ENCODE measurements at regions not wholly inside any gene's neighbourhood (a gene's known extent, or its start where the extent isn't known, plus 50 kb on each side); places are given as distances from the start of the nearest gene placed in this dataset.

GRCh38 chr2:39512941-39513340 lies 75.9 kb upstream of the MAP4K3 start:
- in situ Hi-C loops (cut with MboI; ENCODE audit: low sequenced_read_pairs), result loop anchor here (25.0 kb wide), 1 partner anchor 199 kb away; no protein-coding TSS in a partner anchor

DNA sequence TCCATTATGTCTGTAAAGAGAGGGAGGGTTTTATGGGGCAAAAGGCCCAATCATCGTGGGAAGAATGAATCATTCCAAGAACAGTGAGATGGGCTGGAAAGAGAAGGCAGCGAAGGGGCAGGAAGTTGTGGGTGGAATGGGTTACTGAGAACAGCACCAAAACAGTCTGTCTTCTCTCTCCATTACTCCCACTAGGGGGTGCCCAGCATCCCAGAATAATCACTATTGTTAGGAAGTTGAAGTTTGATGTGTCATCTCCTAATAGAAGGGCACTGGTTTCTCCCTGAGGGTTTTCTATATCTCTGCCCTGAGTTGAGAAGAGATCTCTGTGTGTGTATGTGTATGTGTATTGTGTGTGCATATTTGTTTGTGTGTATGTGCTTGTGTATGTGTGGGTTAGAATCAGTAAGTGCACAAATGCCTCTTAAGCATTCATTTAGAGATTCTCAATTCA lies 76.6 kb upstream of the MAP4K3 start:
- in situ Hi-C loops (cut with MboI; ENCODE audit: low sequenced_read_pairs), result loop anchor here (25.0 kb wide), 1 partner anchor 199 kb away; no protein-coding TSS in a partner anchor

GRCh38 chr2:39514825-39515224 lies 77.7 kb upstream of the MAP4K3 start:
- in situ Hi-C loops (cut with MboI; ENCODE audit: low sequenced_read_pairs), result loop anchor here (25.0 kb wide), 1 partner anchor 197 kb away; no protein-coding TSS in a partner anchor

DNA sequence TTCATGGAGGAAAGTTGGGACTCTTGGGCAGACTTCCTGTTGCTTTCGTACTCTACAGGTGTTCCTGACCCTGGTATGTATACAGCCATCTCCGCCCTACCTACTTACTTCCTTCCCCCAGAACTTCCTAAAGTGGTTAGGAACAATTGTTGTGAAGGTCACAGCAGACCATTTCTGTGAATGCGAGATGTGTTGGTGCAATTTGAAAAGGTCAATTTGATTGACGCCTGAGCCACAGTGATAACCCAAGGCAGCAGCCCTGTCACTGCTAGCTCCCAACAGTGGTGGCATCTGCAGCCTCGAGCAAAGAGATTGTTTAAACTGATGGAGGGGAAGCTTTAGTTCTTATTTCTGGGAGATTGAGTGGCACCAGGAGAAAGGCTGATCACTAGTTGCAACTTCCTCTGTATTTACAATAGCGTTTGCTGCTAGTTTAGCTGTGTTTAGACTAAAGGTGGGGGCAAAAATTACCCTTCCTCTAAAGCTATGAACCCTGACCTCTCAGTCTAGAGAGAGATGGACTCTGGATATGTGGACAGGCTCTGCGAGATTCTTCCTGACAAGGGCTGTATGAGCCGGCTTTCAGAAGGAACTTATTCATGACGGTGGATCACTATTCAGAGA lies 78.3 kb upstream of the MAP4K3 start:
- in situ Hi-C loops (cut with MboI; ENCODE audit: low sequenced_read_pairs), result loop anchor here (25.0 kb wide), 1 partner anchor 197 kb away; no protein-coding TSS in a partner anchor

- in situ Hi-C loops (cut with MboI; ENCODE audit: low sequenced_read_pairs), result loop anchor here (25.0 kb wide), 1 partner anchor 196 kb away; no protein-coding TSS in a partner anchor
These were observed 78.8 kb upstream of the MAP4K3 start for GRCh38 chr2:39515897-39516346.

- in situ Hi-C loops (cut with MboI; ENCODE audit: low sequenced_read_pairs), result loop anchor here (25.0 kb wide), 1 partner anchor 196 kb away; no protein-coding TSS in a partner anchor
These were observed 79.4 kb upstream of the MAP4K3 start for GRCh38 chr2:39516347-39517101.

DNA sequence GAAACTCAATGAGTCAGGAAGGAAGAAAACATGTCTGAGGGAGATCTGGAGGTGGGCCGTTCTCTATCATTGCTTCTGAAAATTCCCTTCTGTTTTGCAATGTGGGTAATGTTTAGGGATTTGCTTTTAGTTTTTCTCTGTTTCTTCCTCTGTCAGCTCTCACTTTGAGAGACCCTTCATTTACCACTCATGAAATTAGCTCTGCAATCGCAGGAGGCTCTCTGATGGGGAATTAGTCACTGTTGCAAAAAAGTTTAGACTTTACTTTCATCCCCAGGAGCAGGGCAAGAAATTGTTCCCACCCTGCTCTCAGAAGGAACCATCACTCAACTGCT lies 80.0 kb upstream of the MAP4K3 start:
- in situ Hi-C loops (cut with MboI; ENCODE audit: low sequenced_read_pairs), result loop anchor here (25.0 kb wide), 1 partner anchor 195 kb away; no protein-coding TSS in a partner anchor

DNA sequence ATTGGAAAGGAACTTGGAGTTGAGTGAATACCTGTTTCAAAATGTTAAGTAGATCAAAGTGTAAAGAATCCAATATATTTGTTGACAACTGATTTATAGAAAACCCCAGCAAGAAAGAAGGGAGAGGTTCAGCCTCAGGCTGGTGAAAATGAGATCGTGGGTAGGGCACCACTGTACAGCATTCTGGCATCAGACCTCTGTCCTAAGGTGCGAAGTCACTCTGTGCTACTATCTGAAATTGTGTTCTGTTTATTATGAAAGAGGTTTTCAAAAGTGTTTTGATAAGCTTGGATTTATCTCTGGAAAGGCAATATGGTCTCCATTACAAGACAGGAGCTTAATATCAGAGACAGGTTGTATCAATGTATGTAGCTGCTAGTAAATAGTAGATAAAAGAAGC lies 80.5 kb upstream of the MAP4K3 start:
- in situ Hi-C loops (cut with MboI; ENCODE audit: low sequenced_read_pairs), result loop anchor here (25.0 kb wide), 1 partner anchor 195 kb away; no protein-coding TSS in a partner anchor

DNA sequence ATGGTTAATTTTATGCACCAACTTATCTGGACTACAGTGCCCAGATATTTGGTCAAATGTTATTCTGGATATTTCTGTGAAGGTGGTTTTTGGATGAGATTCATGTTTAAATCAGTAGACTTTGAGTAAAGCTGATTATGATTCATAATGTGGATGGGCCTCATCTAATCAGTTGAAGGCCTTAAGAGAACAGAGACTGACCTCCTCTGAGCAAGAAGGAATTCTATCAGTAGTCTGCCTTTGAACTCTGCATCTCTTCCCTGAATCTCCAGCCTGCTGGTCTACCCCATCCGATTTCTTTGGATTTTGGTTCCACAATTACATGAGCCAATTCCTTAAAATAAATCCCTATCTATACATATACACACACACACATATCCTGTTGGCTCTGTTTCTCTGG lies 82.8 kb upstream of the MAP4K3 start:
- in situ Hi-C loops (cut with MboI; ENCODE audit: low sequenced_read_pairs), result loop anchor here (25.0 kb wide), 1 partner anchor 192 kb away; no protein-coding TSS in a partner anchor

DNA sequence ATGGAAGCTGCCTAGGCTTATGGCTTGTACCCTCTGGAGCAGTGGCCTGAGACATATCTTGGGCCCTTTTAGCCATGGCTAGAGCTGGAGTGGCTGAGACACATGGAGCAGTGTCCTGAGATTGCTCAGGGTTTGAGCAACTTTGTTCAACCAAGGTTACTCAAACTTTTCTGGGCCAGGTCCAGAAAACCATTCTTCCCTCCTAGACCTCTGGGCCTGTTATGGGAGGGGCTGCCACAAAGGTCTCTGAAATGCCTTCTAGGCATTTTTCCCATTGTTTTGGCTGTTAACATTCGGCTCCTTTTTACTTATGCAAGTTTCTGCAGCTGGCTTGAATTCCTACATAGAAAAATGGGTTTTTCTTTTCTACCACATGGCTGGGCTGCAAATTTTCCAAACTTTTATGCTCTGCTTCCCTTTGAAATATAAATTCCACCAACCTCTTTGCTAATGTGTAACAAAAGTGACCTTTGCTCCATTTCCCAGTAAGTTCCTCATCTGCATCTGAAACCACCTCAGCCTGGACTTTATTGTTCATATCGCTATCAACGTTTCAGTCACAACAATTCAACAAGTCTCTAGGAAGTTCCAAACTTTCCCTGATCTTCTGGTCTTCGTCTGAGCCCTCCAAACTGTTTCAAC lies 84.9 kb upstream of the MAP4K3 start:
- in situ Hi-C loops (cut with MboI; ENCODE audit: low sequenced_read_pairs), result loop anchor here (25.0 kb wide), 1 partner anchor 190 kb away; no protein-coding TSS in a partner anchor

DNA sequence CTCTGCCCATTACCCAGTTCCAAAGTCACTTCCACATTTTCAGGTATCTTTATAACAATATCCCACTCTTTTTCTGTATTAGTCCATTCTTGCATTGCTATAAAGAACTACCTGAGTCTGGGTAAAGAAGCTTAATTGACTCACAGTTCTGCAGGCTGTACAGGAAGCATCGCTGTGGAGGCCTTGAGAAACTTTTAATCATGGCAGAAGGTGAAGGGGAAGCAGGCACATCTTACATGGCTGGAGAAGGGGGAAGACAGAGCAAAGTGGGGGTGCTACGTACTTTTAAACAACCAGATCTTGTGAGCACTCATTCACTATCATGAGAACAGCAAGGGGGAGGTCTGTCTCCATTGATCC lies 85.4 kb upstream of the MAP4K3 start:
- in situ Hi-C loops (cut with MboI; ENCODE audit: low sequenced_read_pairs), result loop anchor here (25.0 kb wide), 1 partner anchor 190 kb away; no protein-coding TSS in a partner anchor

DNA sequence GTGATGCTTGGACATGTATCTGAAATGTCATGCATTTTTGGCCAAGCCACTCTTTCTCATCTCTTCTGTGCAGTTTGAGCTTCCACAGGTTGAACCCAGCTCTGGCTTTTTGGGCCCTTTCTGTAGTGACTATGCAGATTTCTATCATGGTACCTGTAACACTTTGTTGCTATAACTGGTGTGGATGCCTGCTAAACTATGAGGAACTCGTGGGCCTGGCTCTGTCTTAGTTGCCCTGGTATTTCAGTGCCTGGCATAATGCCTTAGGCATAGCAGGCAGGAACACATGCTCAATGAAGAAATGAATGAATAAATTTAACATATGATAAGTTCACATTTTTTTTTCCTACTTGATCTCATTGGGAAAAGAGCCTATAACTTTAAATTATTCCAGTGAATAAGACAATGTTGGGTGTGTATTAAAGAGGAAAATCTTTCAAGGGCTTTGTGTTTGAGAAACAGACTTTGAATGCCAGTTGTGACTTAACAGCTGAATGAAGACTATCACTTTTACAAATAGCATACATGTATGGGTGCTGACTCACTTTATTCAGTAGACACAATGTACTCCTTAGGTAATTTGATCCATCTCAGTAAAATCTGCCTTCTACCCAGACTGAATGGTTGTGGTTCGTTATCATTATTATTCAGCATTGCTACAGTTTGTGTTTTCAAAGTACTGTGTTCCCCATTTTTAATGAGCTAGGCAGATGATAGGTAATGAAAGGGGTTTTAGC lies 86.4 kb upstream of the MAP4K3 start:
- in situ Hi-C loops (cut with MboI; ENCODE audit: low sequenced_read_pairs), result loop anchor here (25.0 kb wide), 1 partner anchor 189 kb away; no protein-coding TSS in a partner anchor

- in situ Hi-C loops (cut with MboI; ENCODE audit: low sequenced_read_pairs), result loop anchor here (25.0 kb wide), 1 partner anchor 188 kb away; no protein-coding TSS in a partner anchor
These were observed 87.0 kb upstream of the MAP4K3 start for GRCh38 chr2:39524061-39524460.

DNA sequence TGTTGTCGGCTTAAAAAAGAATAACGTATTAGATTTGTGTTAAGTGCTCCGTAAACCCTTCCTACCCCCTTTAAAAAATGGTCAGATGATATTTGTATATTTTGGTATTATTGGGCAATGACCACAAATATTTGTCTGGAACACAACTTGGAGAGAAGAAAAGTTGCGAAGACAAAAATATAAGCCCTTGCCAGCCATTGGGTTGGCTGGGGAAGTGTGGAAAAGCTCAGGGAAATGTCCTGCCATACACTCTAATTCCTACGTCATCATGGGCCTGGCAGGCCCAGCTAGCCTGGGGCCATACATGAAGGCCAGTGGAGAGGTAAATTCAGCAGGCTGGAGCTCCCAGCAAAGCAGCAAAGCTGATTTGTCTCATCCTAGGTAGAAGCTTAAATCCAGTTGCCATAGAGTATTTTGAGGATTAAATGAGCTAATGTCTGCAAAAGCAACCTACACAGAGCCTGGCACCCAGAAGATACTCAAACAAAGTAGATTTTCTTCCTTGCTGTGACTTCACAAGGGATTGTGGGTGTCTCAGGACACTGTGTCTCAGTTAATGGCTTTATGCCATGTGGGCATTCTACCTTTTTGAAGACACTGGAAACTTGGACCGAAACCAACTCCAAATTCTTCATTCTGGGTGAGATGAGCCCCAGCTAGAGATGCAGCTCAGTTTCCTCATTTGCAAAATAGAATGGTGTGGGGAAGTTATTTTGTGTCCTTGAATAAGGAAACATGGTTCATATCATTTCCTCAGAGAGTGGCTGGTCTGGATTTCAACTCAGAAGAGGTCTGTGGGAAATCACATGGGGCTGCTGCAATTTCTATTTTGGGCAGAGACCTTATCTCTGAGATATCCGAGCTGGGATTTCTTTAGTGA lies 87.9 kb upstream of the MAP4K3 start:
- in situ Hi-C loops (cut with MboI; ENCODE audit: low sequenced_read_pairs), result loop anchor here (25.0 kb wide), 1 partner anchor 187 kb away; no protein-coding TSS in a partner anchor

DNA sequence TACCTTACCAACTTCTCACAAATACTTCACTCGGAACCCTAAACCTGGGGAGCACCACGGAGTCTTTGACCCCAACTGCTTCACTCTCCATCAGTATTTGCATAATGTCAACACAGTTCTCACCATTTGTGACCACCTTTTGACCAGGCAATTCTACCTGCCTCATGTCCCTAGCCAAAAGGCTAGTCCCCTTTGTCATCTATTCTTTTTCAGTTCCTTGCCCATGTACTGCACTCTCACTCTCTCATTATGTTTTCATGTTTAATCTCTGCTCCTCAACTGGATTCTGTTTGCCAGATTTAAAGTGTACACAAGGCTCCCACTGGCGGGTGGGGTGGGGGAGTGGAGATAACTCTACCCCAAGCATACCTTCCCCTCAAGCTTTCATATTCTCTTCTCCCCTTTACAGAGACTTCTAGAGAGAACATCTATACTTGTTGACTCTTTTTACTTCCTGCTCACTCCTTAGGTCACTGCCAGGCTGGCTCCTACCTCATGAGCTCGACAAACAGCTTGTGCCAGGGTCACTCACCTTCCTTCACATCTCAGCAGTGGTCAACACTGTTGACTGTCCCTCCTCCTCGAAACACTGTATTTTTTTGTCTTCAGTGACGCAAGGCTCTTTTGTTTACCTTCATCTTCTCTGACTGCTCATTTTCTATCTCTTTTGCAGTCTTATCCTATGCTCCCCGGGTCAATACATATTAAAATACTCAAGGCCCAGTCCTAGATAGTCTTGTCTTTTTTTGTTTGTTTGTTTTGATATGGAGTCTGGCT lies 88.7 kb upstream of the MAP4K3 start:
- in situ Hi-C loops (cut with MboI; ENCODE audit: low sequenced_read_pairs), result no loop called here

DNA sequence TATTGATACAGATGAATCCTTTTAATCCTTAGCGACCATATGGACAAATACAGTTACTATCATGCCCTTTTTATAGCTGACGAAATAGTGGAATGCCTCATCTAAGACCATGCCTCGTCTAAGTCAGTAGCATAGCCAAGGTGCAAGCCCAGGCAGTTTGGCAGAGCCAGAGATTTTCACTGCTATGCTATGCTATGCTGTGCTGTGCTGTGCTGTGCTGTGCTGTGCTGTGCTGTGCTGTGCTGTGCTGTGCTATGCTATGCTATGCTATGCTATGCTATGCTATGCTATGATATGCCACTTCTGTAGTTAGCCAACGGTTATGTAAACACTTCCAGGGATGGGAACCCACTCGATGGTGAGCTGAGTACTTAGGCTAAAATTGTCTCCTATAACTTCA lies 91.6 kb upstream of the MAP4K3 start:
- in situ Hi-C loops (cut with MboI; ENCODE audit: low sequenced_read_pairs), result no loop called here

GRCh38 chr2:39529836-39530235 lies 92.8 kb upstream of the MAP4K3 start:
- in situ Hi-C loops (cut with MboI; ENCODE audit: low sequenced_read_pairs), result no loop called here

GRCh38 chr2:39530411-39530866 lies 93.4 kb upstream of the MAP4K3 start:
- in situ Hi-C loops (cut with MboI; ENCODE audit: low sequenced_read_pairs), result no loop called here

All from HL-60/S4 treated with retinoic acid at 250 ng/mL for 4 days and 3 days (cell line).